WTC11 (cell line): ENCODE measurements at regions not wholly inside any gene's neighbourhood (a gene's known extent, or its start where the extent isn't known, plus 50 kb on each side); places are given as distances from the start of the nearest gene placed in this dataset.

Experiments
- ATAC-seq: fragments of 200-7000 bp; cut with Tn5 transposase; 2 replicates; pipeline ENCODE4 v1.10.0; 2021; ENCODE audit warnings: mild to moderate bottlenecking, moderate library complexity
- CTCF ChIA-PET: fragments of 300-600 bp; sonication (Branson Sonifier 250); formaldehyde crosslinking; loops from one replicate; lab custom pipeline; 2021; ENCODE audit warnings: antibody characterized with exemption; lab: Charles Lee
- POLR2A ChIA-PET: fragments of 350-600 bp; sonication (Branson Sonifier 250); formaldehyde crosslinking; loops from one replicate; lab custom pipeline; 2021; ENCODE audit warnings: antibody characterized with exemption; lab: Charles Lee
- DNase-seq: peaks from one replicate; pipeline ENCODE4 v3.0.0; 2021; ENCODE audit warnings: low spot score
- H3K27ac Mint-ChIP-seq: 2 replicates; pipeline ENCODE4 v1.8.0; 2021; ENCODE audit warnings: mixed read lengths
- H3K27me3 Mint-ChIP-seq: 2 replicates; pipeline ENCODE4 v1.8.0; 2021; ENCODE audit warnings: low read depth, mild to moderate bottlenecking, moderate library complexity, mixed read lengths
- H3K36me3 Mint-ChIP-seq: 2 replicates; pipeline ENCODE4 v1.8.0; 2021; ENCODE audit warnings: mixed read lengths
- H3K4me1 Mint-ChIP-seq: 2 replicates; pipeline ENCODE4 v1.8.0; 2022; ENCODE audit warnings: mixed read lengths
- H3K4me3 Mint-ChIP-seq: 2 replicates; pipeline ENCODE4 v1.8.0; 2021; ENCODE audit warnings: mild to moderate bottlenecking, moderate library complexity, mixed read lengths
- H3K9me3 Mint-ChIP-seq: 2 replicates; pipeline ENCODE4 v1.8.0; 2021; ENCODE audit warnings: mixed read lengths
- ELF4 ChIP-seq: sonication (generic); formaldehyde crosslinking; IDR thresholded peaks from 2 replicates; pipeline ENCODE4 v1.8.1; 2022; ENCODE audit warnings: low read depth, mild to moderate bottlenecking, moderate library complexity, missing genetic modification reagents
- EMX1 ChIP-seq: fragments of 250-450 bp; sonication (Bioruptor Pico); IDR thresholded peaks from 2 replicates; pipeline ENCODE4 v1.8.0; 2021; ENCODE audit warnings: mild to moderate bottlenecking
- FOXK1 ChIP-seq: sonication (generic); formaldehyde crosslinking; IDR thresholded peaks from 2 replicates; pipeline ENCODE4 v1.8.0; 2022; ENCODE audit warnings: mild to moderate bottlenecking, moderate library complexity, missing genetic modification reagents
- MXD4 ChIP-seq: fragments of 250-450 bp; sonication (Bioruptor Pico); IDR thresholded peaks from 2 replicates; pipeline ENCODE4 v1.8.0; 2021; ENCODE audit warnings: mild to moderate bottlenecking, moderate library complexity, borderline replicate concordance
- MYBL2 ChIP-seq: sonication (generic); formaldehyde crosslinking; IDR thresholded peaks from 2 replicates; pipeline ENCODE4 v1.8.1; 2023; ENCODE audit warnings: mild to moderate bottlenecking, moderate library complexity, missing genetic modification reagents
- NR1H2 ChIP-seq: sonication (generic); formaldehyde crosslinking; IDR thresholded peaks from 2 replicates; pipeline ENCODE4 v1.9.0; 2021; ENCODE audit warnings: mild to moderate bottlenecking, moderate library complexity, missing genetic modification reagents
- NR3C1 ChIP-seq: sonication (generic); formaldehyde crosslinking; conservative IDR thresholded peaks from 2 replicates; pipeline ENCODE4 v1.8.1; 2023; ENCODE audit warnings: low read depth, mild to moderate bottlenecking, missing genetic modification reagents
- PRRX2 ChIP-seq: fragments of 250-450 bp; sonication (Bioruptor Pico); IDR thresholded peaks from 2 replicates; pipeline ENCODE4 v1.8.0; 2021; ENCODE audit warnings: mild to moderate bottlenecking
- SOX15 ChIP-seq: fragments of 250-450 bp; sonication (Bioruptor Pico); IDR thresholded peaks from 2 replicates; pipeline ENCODE4 v1.9.0; 2021; ENCODE audit warnings: mild to moderate bottlenecking
- TEAD1 ChIP-seq: sonication (generic); formaldehyde crosslinking; IDR thresholded peaks from 2 replicates; pipeline ENCODE4 v1.8.0; 2022; ENCODE audit warnings: mild to moderate bottlenecking, missing genetic modification reagents
- TF ChIP-seq, protein P1 (sequence below): sonication (generic); formaldehyde crosslinking; IDR thresholded peaks from 2 replicates; pipeline ENCODE4 v1.8.0; 2023; ENCODE audit warnings: missing genetic modification reagents, mild to moderate bottlenecking, borderline replicate concordance
- TF ChIP-seq, protein P2 (sequence below): fragments of 250-450 bp; sonication (Bioruptor Pico); IDR thresholded peaks from 2 replicates; pipeline ENCODE4 v2.1.2; 2022; ENCODE audit warnings: mild to moderate bottlenecking, moderate library complexity
- TF ChIP-seq, protein P3 (sequence below): sonication (generic); formaldehyde crosslinking; IDR thresholded peaks from 2 replicates; pipeline ENCODE4 v1.8.1; 2023; ENCODE audit warnings: mild to moderate bottlenecking, moderate library complexity, missing genetic modification reagents
- TF ChIP-seq, protein P4 (sequence below): sonication (generic); formaldehyde crosslinking; IDR thresholded peaks from 2 replicates; pipeline ENCODE4 v1.8.1; 2022; ENCODE audit warnings: mild to moderate bottlenecking, moderate library complexity, missing genetic modification reagents
- TF ChIP-seq, protein P5 (sequence below): sonication (generic); formaldehyde crosslinking; IDR thresholded peaks from 2 replicates; pipeline ENCODE4 v1.8.1; 2023; ENCODE audit warnings: mild to moderate bottlenecking, missing genetic modification reagents, borderline replicate concordance
- TF ChIP-seq, protein P6 (sequence below): sonication (generic); formaldehyde crosslinking; IDR thresholded peaks from 2 replicates; pipeline ENCODE4 v1.8.1; 2023; ENCODE audit warnings: mild to moderate bottlenecking, missing genetic modification reagents
- TF ChIP-seq, protein P7 (sequence below): sonication (generic); formaldehyde crosslinking; IDR thresholded peaks from 2 replicates; pipeline ENCODE4 v1.8.0; 2022; ENCODE audit warnings: missing genetic modification reagents

DNA sequence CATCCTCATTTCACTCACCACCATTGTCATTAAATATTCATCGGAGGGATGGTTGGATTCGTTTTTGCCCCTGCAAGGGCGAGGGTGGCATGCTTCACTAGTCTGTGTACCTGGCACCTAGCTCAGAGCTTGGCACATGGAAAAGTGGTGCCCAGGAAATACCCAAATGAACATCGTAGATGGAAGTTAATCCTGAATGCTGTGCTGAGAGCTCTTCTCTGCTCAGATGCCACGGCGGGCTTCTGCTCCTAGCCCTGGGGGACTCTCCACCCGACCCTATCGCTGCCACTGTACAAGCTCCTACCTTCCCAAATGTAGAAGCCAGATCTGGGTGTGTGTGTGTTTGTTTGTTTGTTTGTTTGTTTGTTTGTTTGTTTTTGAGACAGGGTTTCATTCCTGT is 113.0 kb upstream of the ZNF507 start:
- POLR2A ChIA-PET, result no interaction called here
- H3K4me3 Mint-ChIP-seq, result no peak overlapping the region
- CTCF ChIA-PET, result interaction anchor here (1.0 kb wide), 1 partner anchor 8 kb away, joined by 5 read pairs; no protein-coding TSS in a partner anchor
- no peak for DNase-seq
- TF ChIP-seq TEAD1 (CRISPR knock-in tag) (no peak), EMX1 (CRISPR knock-in tag) (no peak), FOXK1 (CRISPR knock-in tag) (no peak), MXD4 (CRISPR knock-in tag) (no peak), ELF4 (CRISPR knock-in tag) (no peak), MYBL2 (CRISPR knock-in tag) (no peak), SOX15 (CRISPR knock-in tag) (no peak), NR1H2 (CRISPR knock-in tag) (no peak), NR3C1 (CRISPR knock-in tag) (no peak)
- TF ChIP-seq, protein P1, sequence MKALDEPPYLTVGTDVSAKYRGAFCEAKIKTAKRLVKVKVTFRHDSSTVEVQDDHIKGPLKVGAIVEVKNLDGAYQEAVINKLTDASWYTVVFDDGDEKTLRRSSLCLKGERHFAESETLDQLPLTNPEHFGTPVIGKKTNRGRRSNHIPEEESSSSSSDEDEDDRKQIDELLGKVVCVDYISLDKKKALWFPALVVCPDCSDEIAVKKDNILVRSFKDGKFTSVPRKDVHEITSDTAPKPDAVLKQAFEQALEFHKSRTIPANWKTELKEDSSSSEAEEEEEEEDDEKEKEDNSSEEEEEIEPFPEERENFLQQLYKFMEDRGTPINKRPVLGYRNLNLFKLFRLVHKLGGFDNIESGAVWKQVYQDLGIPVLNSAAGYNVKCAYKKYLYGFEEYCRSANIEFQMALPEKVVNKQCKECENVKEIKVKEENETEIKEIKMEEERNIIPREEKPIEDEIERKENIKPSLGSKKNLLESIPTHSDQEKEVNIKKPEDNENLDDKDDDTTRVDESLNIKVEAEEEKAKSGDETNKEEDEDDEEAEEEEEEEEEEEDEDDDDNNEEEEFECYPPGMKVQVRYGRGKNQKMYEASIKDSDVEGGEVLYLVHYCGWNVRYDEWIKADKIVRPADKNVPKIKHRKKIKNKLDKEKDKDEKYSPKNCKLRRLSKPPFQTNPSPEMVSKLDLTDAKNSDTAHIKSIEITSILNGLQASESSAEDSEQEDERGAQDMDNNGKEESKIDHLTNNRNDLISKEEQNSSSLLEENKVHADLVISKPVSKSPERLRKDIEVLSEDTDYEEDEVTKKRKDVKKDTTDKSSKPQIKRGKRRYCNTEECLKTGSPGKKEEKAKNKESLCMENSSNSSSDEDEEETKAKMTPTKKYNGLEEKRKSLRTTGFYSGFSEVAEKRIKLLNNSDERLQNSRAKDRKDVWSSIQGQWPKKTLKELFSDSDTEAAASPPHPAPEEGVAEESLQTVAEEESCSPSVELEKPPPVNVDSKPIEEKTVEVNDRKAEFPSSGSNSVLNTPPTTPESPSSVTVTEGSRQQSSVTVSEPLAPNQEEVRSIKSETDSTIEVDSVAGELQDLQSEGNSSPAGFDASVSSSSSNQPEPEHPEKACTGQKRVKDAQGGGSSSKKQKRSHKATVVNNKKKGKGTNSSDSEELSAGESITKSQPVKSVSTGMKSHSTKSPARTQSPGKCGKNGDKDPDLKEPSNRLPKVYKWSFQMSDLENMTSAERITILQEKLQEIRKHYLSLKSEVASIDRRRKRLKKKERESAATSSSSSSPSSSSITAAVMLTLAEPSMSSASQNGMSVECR (CRISPR knock-in tag), result no peak
- TF ChIP-seq, protein P2, sequence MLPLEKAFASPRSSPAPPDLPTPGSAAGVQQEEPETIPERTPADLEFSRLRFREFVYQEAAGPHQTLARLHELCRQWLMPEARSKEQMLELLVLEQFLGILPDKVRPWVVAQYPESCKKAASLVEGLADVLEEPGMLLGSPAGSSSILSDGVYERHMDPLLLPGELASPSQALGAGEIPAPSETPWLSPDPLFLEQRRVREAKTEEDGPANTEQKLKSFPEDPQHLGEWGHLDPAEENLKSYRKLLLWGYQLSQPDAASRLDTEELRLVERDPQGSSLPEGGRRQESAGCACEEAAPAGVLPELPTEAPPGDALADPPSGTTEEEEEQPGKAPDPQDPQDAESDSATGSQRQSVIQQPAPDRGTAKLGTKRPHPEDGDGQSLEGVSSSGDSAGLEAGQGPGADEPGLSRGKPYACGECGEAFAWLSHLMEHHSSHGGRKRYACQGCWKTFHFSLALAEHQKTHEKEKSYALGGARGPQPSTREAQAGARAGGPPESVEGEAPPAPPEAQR, result no peak
- TF ChIP-seq, protein P3, sequence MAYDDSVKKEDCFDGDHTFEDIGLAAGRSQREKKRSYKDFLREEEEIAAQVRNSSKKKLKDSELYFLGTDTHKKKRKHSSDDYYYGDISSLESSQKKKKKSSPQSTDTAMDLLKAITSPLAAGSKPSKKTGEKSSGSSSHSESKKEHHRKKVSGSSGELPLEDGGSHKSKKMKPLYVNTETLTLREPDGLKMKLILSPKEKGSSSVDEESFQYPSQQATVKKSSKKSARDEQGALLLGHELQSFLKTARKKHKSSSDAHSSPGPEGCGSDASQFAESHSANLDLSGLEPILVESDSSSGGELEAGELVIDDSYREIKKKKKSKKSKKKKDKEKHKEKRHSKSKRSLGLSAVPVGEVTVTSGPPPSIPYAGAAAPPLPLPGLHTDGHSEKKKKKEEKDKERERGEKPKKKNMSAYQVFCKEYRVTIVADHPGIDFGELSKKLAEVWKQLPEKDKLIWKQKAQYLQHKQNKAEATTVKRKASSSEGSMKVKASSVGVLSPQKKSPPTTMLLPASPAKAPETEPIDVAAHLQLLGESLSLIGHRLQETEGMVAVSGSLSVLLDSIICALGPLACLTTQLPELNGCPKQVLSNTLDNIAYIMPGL (CRISPR knock-in tag), result no peak
- TF ChIP-seq, all 79 proteins: peak for 0
- H3K4me1 Mint-ChIP-seq, result no peaks in the 10 kb centered on the region
- no peak for ATAC-seq
- no peaks in the 10 kb centered on the region for H3K36me3 Mint-ChIP-seq
- H3K27me3 Mint-ChIP-seq, result no peaks in the 10 kb centered on the region
- H3K27ac Mint-ChIP-seq, result no peak overlapping the region
- no peaks in the 10 kb centered on the region for H3K9me3 Mint-ChIP-seq

DNA sequence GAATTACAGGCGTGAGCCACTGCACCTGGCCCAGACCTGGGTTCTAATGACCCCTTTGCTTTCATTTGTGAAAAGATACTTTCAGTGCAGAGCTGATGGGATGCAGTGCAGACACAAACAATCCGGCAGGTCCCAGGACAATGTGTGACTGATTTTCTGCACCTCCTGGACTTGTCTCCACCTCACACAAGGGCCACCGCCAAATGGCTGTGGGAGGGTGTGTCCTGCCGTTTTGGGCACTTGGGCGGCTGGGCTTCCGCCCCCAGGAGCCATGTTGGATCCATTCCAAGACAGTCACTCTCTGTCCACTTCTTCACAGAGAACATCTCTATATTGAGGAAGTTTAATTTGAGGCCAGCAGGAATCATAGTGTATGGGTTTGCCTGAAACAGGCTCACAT is 112.3 kb upstream of the ZNF507 start:
- H3K9me3 Mint-ChIP-seq, result no peaks in the 10 kb centered on the region
- no peak overlapping the region for H3K4me3 Mint-ChIP-seq
- no peak for DNase-seq
- H3K36me3 Mint-ChIP-seq, result no peaks in the 10 kb centered on the region
- ATAC-seq, result no peak
- CTCF ChIA-PET, result interaction anchor here (1.0 kb wide), 1 partner anchor 9 kb away, joined by 5 read pairs; no protein-coding TSS in a partner anchor
- POLR2A ChIA-PET, result no interaction called here
- no peak overlapping the region for H3K27ac Mint-ChIP-seq
- no peaks in the 10 kb centered on the region for H3K4me1 Mint-ChIP-seq
- H3K27me3 Mint-ChIP-seq, result no peaks in the 10 kb centered on the region
- no peak for TF ChIP-seq PRRX2 (CRISPR knock-in tag)
- no peak for TF ChIP-seq TEAD1 (CRISPR knock-in tag)
- TF ChIP-seq, protein P4, sequence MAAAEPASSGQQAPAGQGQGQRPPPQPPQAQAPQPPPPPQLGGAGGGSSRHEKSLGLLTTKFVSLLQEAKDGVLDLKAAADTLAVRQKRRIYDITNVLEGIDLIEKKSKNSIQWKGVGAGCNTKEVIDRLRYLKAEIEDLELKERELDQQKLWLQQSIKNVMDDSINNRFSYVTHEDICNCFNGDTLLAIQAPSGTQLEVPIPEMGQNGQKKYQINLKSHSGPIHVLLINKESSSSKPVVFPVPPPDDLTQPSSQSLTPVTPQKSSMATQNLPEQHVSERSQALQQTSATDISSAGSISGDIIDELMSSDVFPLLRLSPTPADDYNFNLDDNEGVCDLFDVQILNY (CRISPR knock-in tag), result no peak
- TF ChIP-seq, protein P5, sequence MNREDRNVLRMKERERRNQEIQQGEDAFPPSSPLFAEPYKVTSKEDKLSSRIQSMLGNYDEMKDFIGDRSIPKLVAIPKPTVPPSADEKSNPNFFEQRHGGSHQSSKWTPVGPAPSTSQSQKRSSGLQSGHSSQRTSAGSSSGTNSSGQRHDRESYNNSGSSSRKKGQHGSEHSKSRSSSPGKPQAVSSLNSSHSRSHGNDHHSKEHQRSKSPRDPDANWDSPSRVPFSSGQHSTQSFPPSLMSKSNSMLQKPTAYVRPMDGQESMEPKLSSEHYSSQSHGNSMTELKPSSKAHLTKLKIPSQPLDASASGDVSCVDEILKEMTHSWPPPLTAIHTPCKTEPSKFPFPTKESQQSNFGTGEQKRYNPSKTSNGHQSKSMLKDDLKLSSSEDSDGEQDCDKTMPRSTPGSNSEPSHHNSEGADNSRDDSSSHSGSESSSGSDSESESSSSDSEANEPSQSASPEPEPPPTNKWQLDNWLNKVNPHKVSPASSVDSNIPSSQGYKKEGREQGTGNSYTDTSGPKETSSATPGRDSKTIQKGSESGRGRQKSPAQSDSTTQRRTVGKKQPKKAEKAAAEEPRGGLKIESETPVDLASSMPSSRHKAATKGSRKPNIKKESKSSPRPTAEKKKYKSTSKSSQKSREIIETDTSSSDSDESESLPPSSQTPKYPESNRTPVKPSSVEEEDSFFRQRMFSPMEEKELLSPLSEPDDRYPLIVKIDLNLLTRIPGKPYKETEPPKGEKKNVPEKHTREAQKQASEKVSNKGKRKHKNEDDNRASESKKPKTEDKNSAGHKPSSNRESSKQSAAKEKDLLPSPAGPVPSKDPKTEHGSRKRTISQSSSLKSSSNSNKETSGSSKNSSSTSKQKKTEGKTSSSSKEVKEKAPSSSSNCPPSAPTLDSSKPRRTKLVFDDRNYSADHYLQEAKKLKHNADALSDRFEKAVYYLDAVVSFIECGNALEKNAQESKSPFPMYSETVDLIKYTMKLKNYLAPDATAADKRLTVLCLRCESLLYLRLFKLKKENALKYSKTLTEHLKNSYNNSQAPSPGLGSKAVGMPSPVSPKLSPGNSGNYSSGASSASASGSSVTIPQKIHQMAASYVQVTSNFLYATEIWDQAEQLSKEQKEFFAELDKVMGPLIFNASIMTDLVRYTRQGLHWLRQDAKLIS (CRISPR knock-in tag), result no peak
- no peak for TF ChIP-seq FOXK1 (CRISPR knock-in tag)
- TF ChIP-seq, protein P6, sequence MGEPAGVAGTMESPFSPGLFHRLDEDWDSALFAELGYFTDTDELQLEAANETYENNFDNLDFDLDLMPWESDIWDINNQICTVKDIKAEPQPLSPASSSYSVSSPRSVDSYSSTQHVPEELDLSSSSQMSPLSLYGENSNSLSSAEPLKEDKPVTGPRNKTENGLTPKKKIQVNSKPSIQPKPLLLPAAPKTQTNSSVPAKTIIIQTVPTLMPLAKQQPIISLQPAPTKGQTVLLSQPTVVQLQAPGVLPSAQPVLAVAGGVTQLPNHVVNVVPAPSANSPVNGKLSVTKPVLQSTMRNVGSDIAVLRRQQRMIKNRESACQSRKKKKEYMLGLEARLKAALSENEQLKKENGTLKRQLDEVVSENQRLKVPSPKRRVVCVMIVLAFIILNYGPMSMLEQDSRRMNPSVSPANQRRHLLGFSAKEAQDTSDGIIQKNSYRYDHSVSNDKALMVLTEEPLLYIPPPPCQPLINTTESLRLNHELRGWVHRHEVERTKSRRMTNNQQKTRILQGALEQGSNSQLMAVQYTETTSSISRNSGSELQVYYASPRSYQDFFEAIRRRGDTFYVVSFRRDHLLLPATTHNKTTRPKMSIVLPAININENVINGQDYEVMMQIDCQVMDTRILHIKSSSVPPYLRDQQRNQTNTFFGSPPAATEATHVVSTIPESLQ (CRISPR knock-in tag), result no peak
- TF ChIP-seq, protein P7, sequence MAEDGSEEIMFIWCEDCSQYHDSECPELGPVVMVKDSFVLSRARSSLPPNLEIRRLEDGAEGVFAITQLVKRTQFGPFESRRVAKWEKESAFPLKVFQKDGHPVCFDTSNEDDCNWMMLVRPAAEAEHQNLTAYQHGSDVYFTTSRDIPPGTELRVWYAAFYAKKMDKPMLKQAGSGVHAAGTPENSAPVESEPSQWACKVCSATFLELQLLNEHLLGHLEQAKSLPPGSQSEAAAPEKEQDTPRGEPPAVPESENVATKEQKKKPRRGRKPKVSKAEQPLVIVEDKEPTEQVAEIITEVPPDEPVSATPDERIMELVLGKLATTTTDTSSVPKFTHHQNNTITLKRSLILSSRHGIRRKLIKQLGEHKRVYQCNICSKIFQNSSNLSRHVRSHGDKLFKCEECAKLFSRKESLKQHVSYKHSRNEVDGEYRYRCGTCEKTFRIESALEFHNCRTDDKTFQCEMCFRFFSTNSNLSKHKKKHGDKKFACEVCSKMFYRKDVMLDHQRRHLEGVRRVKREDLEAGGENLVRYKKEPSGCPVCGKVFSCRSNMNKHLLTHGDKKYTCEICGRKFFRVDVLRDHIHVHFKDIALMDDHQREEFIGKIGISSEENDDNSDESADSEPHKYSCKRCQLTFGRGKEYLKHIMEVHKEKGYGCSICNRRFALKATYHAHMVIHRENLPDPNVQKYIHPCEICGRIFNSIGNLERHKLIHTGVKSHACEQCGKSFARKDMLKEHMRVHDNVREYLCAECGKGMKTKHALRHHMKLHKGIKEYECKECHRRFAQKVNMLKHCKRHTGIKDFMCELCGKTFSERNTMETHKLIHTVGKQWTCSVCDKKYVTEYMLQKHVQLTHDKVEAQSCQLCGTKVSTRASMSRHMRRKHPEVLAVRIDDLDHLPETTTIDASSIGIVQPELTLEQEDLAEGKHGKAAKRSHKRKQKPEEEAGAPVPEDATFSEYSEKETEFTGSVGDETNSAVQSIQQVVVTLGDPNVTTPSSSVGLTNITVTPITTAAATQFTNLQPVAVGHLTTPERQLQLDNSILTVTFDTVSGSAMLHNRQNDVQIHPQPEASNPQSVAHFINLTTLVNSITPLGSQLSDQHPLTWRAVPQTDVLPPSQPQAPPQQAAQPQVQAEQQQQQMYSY (CRISPR knock-in tag), result no peak
